Mesendoderm (in vitro differentiated cells): ENCODE measurements at regions not wholly inside any gene's neighbourhood (a gene's known extent, or its start where the extent isn't known, plus 50 kb on each side); places are given as distances from the start of the nearest gene placed in this dataset.

Experiments used
- DNase-seq: peaks from one replicate; pipeline ENCODE4 v3.0.0; 2013
- H2AK5ac ChIP-seq: 2 replicates; pipeline ENCODE4 v1.6.1; 2013; ENCODE audit warnings: low read length, inconsistent platforms
- H2BK120ac ChIP-seq: 2 replicates; pipeline ENCODE4 v1.6.1; 2013; ENCODE audit warnings: low read depth, mild to moderate bottlenecking, low read length, moderate library complexity, mixed read lengths
- H2BK15ac ChIP-seq: replicated peaks from 2 replicates; pipeline ENCODE4 v1.6.1; 2013; ENCODE audit warnings: low read depth, mild to moderate bottlenecking, moderate library complexity
- H2BK5ac ChIP-seq: 2 replicates; pipeline ENCODE4 v1.6.1; 2013; ENCODE audit warnings: low read length, inconsistent platforms
- H3K18ac ChIP-seq: 2 replicates; pipeline ENCODE4 v1.6.1; 2013; ENCODE audit warnings: mild to moderate bottlenecking, low read length, mixed read lengths
- H3K23ac ChIP-seq: one replicate; pipeline ENCODE4 v1.6.1; 2013; ENCODE audit warnings: low read length
- H3K27ac ChIP-seq: 2 replicates; pipeline ENCODE4 v1.5.1; 2013; ENCODE audit warnings: low read depth, mild to moderate bottlenecking, inconsistent platforms, low read length, moderate library complexity
- H3K27me3 ChIP-seq: 2 replicates; pipeline ENCODE4 v1.6.1; 2013; ENCODE audit warnings: low read length, control low read depth, mild to moderate bottlenecking, inconsistent platforms; ENCODE audit not compliant: insufficient read depth, poor library complexity
- H3K36me3 ChIP-seq: 2 replicates; pipeline ENCODE4 v1.6.1; 2013; ENCODE audit warnings: low read length, inconsistent platforms; ENCODE audit not compliant: control insufficient read depth, insufficient read depth
- H3K4ac ChIP-seq: one replicate; pipeline ENCODE4 v1.6.1; 2013; ENCODE audit warnings: low read depth, mild to moderate bottlenecking, low read length, moderate library complexity
- H3K4me1 ChIP-seq: 2 replicates; pipeline ENCODE4 v1.6.1; 2013; ENCODE audit warnings: low read depth, low read length, inconsistent platforms; ENCODE audit not compliant: control insufficient read depth
- H3K4me2 ChIP-seq: 2 replicates; pipeline ENCODE4 v1.6.1; 2013; ENCODE audit warnings: low read length
- H3K4me3 ChIP-seq: 2 replicates; pipeline ENCODE4 v1.5.1; 2013; ENCODE audit warnings: mild to moderate bottlenecking, low read length
- H3K56ac ChIP-seq: one replicate; pipeline ENCODE4 v1.6.1; 2013; ENCODE audit warnings: low read length
- H3K79me1 ChIP-seq: 2 replicates; pipeline ENCODE4 v1.6.1; 2013; ENCODE audit warnings: low read length, inconsistent platforms
- H3K79me2 ChIP-seq: 2 replicates; pipeline ENCODE4 v1.6.1; 2013; ENCODE audit warnings: mild to moderate bottlenecking, low read length; ENCODE audit not compliant: control insufficient read depth, insufficient read depth
- H3K9ac ChIP-seq: 2 replicates; pipeline ENCODE4 v1.6.1; 2013; ENCODE audit warnings: low read length, inconsistent platforms
- H4K5ac ChIP-seq: one replicate; pipeline ENCODE4 v1.6.1; 2013; ENCODE audit warnings: low read length
- H4K8ac ChIP-seq: one replicate; pipeline ENCODE4 v1.6.1; 2013; ENCODE audit warnings: low read depth, mild to moderate bottlenecking, control low read depth, low read length, moderate library complexity
- WGBS: extraction: QIAGEN DNeasy Blood & Tissue Kit; methylation state at CpG from one replicate; pipeline ENCODE4 v1.1.7; 2013; ENCODE audit warnings: low lambda C conversion rate, missing lambda C conversion rate; ENCODE audit not compliant: insufficient coverage; ENCODE audit errors: extremely low coverage; 5-methylcytosine and 5-hydroxymethylcytosine counted together

GRCh38 chr3:159926573-159926972 lies 62.1 kb upstream of the IL12A start:
- no peaks in the 10 kb centered on the region for H3K36me3 ChIP-seq
- no peak overlapping the region for H3K4me2 ChIP-seq

GRCh38 chr3:159928071-159928491 lies 60.6 kb upstream of the IL12A start:
- Histone ChIP-seq H3K4me1 (no peaks in the 10 kb centered on the region), H2BK120ac (no peak overlapping the region), H3K9ac (no peak overlapping the region), H3K27me3 (no peaks in the 10 kb centered on the region), H3K4ac (no peak overlapping the region), H2BK15ac (no peak overlapping the region), H3K56ac (no peak overlapping the region), H3K4me3 (no peak overlapping the region), H2BK5ac (no peak overlapping the region), H3K79me1 (no peaks in the 10 kb centered on the region), H3K23ac (no peak overlapping the region), H4K8ac (no peak overlapping the region), H3K18ac (no peak overlapping the region), H2AK5ac (no peak overlapping the region), H3K79me2 (no peaks in the 10 kb centered on the region), H3K27ac (no peak overlapping the region), H3K4me2 (no peak overlapping the region), H4K5ac (no peak overlapping the region), H3K36me3 (no peaks in the 10 kb centered on the region)
- no CpG with 5 or more reads among the region's 2 CpGs for whole genome bisulfite sequencing
- DNase-seq, result no peak

More at GRCh38 chr3:159926573-159926972, 62.1 kb upstream of the IL12A start:
- Histone ChIP-seq H3K79me1 (no peaks in the 10 kb centered on the region), H3K4me3 (no peak overlapping the region), H3K79me2 (no peaks in the 10 kb centered on the region), H3K4me1 (no peaks in the 10 kb centered on the region), H2AK5ac (no peak overlapping the region), H3K4ac (no peak overlapping the region), H3K18ac (no peak overlapping the region), H3K27ac (no peak overlapping the region), H3K23ac (no peak overlapping the region), H2BK5ac (no peak overlapping the region), H2BK120ac (no peak overlapping the region), H2BK15ac (no peak overlapping the region), H3K27me3 (no peaks in the 10 kb centered on the region), H4K5ac (no peak overlapping the region), H4K8ac (no peak overlapping the region), H3K56ac (no peak overlapping the region), H3K9ac (no peak overlapping the region)
- no peak for DNase-seq
- no CpG with 5 or more reads among the region's 5 CpGs for WGBS

GRCh38 chr3:159928666-159929065 lies 60.0 kb upstream of the IL12A start:
- no peak overlapping the region for H3K23ac ChIP-seq
- no peaks in the 10 kb centered on the region for H3K79me1 ChIP-seq
- H2BK5ac ChIP-seq, result no peak overlapping the region
- H3K4me1 ChIP-seq, result no peaks in the 10 kb centered on the region
- H3K79me2 ChIP-seq, result no peaks in the 10 kb centered on the region
- H2BK15ac ChIP-seq, result no peak overlapping the region
- H3K27me3 ChIP-seq, result no peaks in the 10 kb centered on the region
- no peak overlapping the region for H3K9ac ChIP-seq
- no peak overlapping the region for H4K8ac ChIP-seq
- H3K27ac ChIP-seq, result no peak overlapping the region
- no peak overlapping the region for H2BK120ac ChIP-seq
- no CpG with 5 or more reads among the region's 6 CpGs for WGBS
- H4K5ac ChIP-seq, result no peak overlapping the region
- H2AK5ac ChIP-seq, result no peak overlapping the region
- H3K4me2 ChIP-seq, result no peak overlapping the region
- no peaks in the 10 kb centered on the region for H3K36me3 ChIP-seq
- H3K4me3 ChIP-seq, result no peak overlapping the region
- H3K18ac ChIP-seq, result no peak overlapping the region
- DNase-seq, result peak; percentile 76
- H3K56ac ChIP-seq, result no peak overlapping the region
- H3K4ac ChIP-seq, result no peak overlapping the region

- no peak overlapping the region for H2AK5ac ChIP-seq
- DNase-seq, result peak; percentile 78
- WGBS, result no CpG with 5 or more reads among the region's 11 CpGs
- peak overlapping the region; percentile 34 for H3K56ac ChIP-seq
- no peak overlapping the region for H2BK15ac ChIP-seq
- H3K36me3 ChIP-seq, result no peaks in the 10 kb centered on the region
- H3K4me2 ChIP-seq, result no peak overlapping the region
- no peaks in the 10 kb centered on the region for H3K4me1 ChIP-seq
- no peak overlapping the region for H3K9ac ChIP-seq
- H2BK5ac ChIP-seq, result no peak overlapping the region
- H3K4ac ChIP-seq, result no peak overlapping the region
- no peak overlapping the region for H3K27ac ChIP-seq
- no peak overlapping the region for H4K8ac ChIP-seq
- H3K4me3 ChIP-seq, result no peak overlapping the region
- H3K27me3 ChIP-seq, result no peaks in the 10 kb centered on the region
- no peak overlapping the region for H3K18ac ChIP-seq
- no peaks in the 10 kb centered on the region for H3K79me2 ChIP-seq
- H4K5ac ChIP-seq, result no peak overlapping the region
- peak overlapping the region; percentile 45 for H3K23ac ChIP-seq
- no peaks in the 10 kb centered on the region for H3K79me1 ChIP-seq
- H2BK120ac ChIP-seq, result no peak overlapping the region
Observed at GRCh38 chr3:159929171-159930141, 59.2 kb upstream of the IL12A start.

- Histone ChIP-seq H3K56ac (no peak overlapping the region), H3K9ac (no peak overlapping the region), H4K8ac (no peak overlapping the region), H3K4me3 (no peak overlapping the region), H3K4me1 (no peaks in the 10 kb centered on the region), H3K36me3 (no peaks in the 10 kb centered on the region), H3K18ac (no peak overlapping the region), H3K4ac (no peak overlapping the region), H3K79me1 (no peaks in the 10 kb centered on the region), H2BK15ac (no peak overlapping the region), H2BK5ac (no peak overlapping the region), H3K23ac (no peak overlapping the region), H3K27me3 (no peaks in the 10 kb centered on the region), H2BK120ac (no peak overlapping the region), H3K27ac (no peak overlapping the region), H3K4me2 (no peak overlapping the region), H2AK5ac (no peak overlapping the region), H3K79me2 (no peaks in the 10 kb centered on the region), H4K5ac (no peak overlapping the region)
- no peak for DNase-seq
Observed at GRCh38 chr3:159934216-159934615, 54.4 kb upstream of the IL12A start.

GRCh38 chr3:159936541-159936940 lies 52.1 kb upstream of the IL12A start:
- Histone ChIP-seq H2AK5ac (no peak overlapping the region), H3K27ac (no peak overlapping the region), H4K8ac (no peak overlapping the region), H3K9ac (no peak overlapping the region), H3K23ac (no peak overlapping the region), H3K18ac (no peak overlapping the region), H3K56ac (no peak overlapping the region), H3K79me2 (no peaks in the 10 kb centered on the region), H2BK5ac (no peak overlapping the region), H3K4me3 (no peak overlapping the region), H3K4me1 (no peaks in the 10 kb centered on the region), H2BK15ac (no peak overlapping the region), H3K79me1 (no peaks in the 10 kb centered on the region), H4K5ac (no peak overlapping the region), H3K4me2 (no peak overlapping the region), H2BK120ac (no peak overlapping the region), H3K27me3 (no peaks in the 10 kb centered on the region), H3K4ac (no peak overlapping the region), H3K36me3 (no peaks in the 10 kb centered on the region)
- no peak for DNase-seq
